BLaER1 (cell line): ENCODE measurements at regions not wholly inside any gene's neighbourhood (a gene's known extent, or its start where the extent isn't known, plus 50 kb on each side); places are given as distances from the start of the nearest gene placed in this dataset.
"Not testable (repeated sequence)": the region's sequence is repeated elsewhere in the genome, so short reads cannot be mapped to it uniquely, and the experiment has no call there.

Source experiments
- H3K27ac ChIP-seq: shearing (Covaris generic); formaldehyde crosslinking; 2 replicates; pipeline ENCODE4 v1.8.1; 2022
- H3K27me3 ChIP-seq: shearing (Covaris generic); formaldehyde crosslinking; 2 replicates; pipeline ENCODE4 v1.8.1; 2022
- H3K36me3 ChIP-seq: shearing (Covaris generic); formaldehyde crosslinking; 2 replicates; pipeline ENCODE4 v1.8.1; 2022
- H3K4me1 ChIP-seq: shearing (Covaris generic); formaldehyde crosslinking; 2 replicates; pipeline ENCODE4 v1.8.1; 2022
- H3K4me2 ChIP-seq: shearing (Covaris generic); formaldehyde crosslinking; 2 replicates; pipeline ENCODE4 v1.8.1; 2022
- H3K4me3 ChIP-seq: shearing (Covaris generic); formaldehyde crosslinking; 2 replicates; pipeline ENCODE4 v1.8.1; 2022
- H3K9ac ChIP-seq: shearing (Covaris generic); formaldehyde crosslinking; 2 replicates; pipeline ENCODE4 v1.8.1; 2022
- H3K9me3 ChIP-seq: shearing (Covaris generic); formaldehyde crosslinking; 2 replicates; pipeline ENCODE4 v1.8.1; 2022
- H4K20me1 ChIP-seq: shearing (Covaris generic); formaldehyde crosslinking; 2 replicates; pipeline ENCODE4 v1.8.1; 2022
- Cebpa-rat ChIP-seq: shearing (Covaris generic); IDR thresholded peaks from 2 replicates; pipeline ENCODE4 v1.8.1; 2022

- Histone ChIP-seq H3K36me3 (no peaks in the 10 kb centered on the region), H3K4me2 (peak overlapping the region; percentile 71), H3K9ac (no peak overlapping the region), H3K4me3 (no peak overlapping the region), H3K4me1 (peaks cover 33% of the 10 kb centered on the region), H3K27me3 (no peaks in the 10 kb centered on the region), H3K9me3 (no peaks in the 10 kb centered on the region; the same call in 1 of the 2 replicates), H4K20me1 (no peaks in the 10 kb centered on the region), H3K27ac (no peak overlapping the region)
- no peak for TF ChIP-seq Cebpa-rat
These were observed 108.0 kb downstream of the ZNF330 start for GRCh38 chr4:141328560-141329173.

GRCh38 chr4:141329174-141329569 lies 108.5 kb downstream of the ZNF330 start:
- peak; percentile 90; the same call in 1 of the 2 replicates for TF ChIP-seq Cebpa-rat
- no peaks in the 10 kb centered on the region for H4K20me1 ChIP-seq
- no peak overlapping the region for H3K27ac ChIP-seq
- no peak overlapping the region for H3K9ac ChIP-seq
- H3K4me2 ChIP-seq: peak overlapping the region; percentile 71
- no peaks in the 10 kb centered on the region; the same call in 1 of the 2 replicates for H3K9me3 ChIP-seq
- no peaks in the 10 kb centered on the region for H3K36me3 ChIP-seq
- H3K4me1 ChIP-seq: peaks cover 33% of the 10 kb centered on the region
- H3K27me3 ChIP-seq: no peaks in the 10 kb centered on the region
- H3K4me3 ChIP-seq: no peak overlapping the region

GRCh38 chr4:141330616-141331015 lies 109.9 kb downstream of the ZNF330 start:
- no peaks in the 10 kb centered on the region for H4K20me1 ChIP-seq
- peaks cover 33% of the 10 kb centered on the region for H3K4me1 ChIP-seq
- no peak overlapping the region for H3K4me3 ChIP-seq
- no peak overlapping the region for H3K9ac ChIP-seq
- H3K9me3 ChIP-seq: no peaks in the 10 kb centered on the region; the same call in 1 of the 2 replicates
- H3K27me3 ChIP-seq: no peaks in the 10 kb centered on the region
- H3K27ac ChIP-seq: no peak overlapping the region
- H3K36me3 ChIP-seq: no peaks in the 10 kb centered on the region
- H3K4me2 ChIP-seq: 0 out of 2 replicates have a peak overlapping the region, but pooled peaks have one; percentile 71
- no peak for TF ChIP-seq Cebpa-rat

- no peak for TF ChIP-seq Cebpa-rat
- no peak overlapping the region for H3K4me2 ChIP-seq
- H3K27ac ChIP-seq: no peak overlapping the region
- H4K20me1 ChIP-seq: no peaks in the 10 kb centered on the region
- H3K9ac ChIP-seq: no peak overlapping the region
- H3K36me3 ChIP-seq: no peaks in the 10 kb centered on the region
- no peak overlapping the region for H3K4me3 ChIP-seq
- peaks cover 33% of the 10 kb centered on the region for H3K4me1 ChIP-seq
- no peaks in the 10 kb centered on the region for H3K27me3 ChIP-seq
- no peaks in the 10 kb centered on the region; the same call in 1 of the 2 replicates for H3K9me3 ChIP-seq
These were observed 111.1 kb downstream of the ZNF330 start for GRCh38 chr4:141331534-141332358.

- H3K4me3 ChIP-seq, H3K9ac ChIP-seq, H3K4me2 ChIP-seq, H4K20me1 ChIP-seq, H3K27me3 ChIP-seq, H3K27ac ChIP-seq, H3K9me3 ChIP-seq, H3K36me3 ChIP-seq: not testable (repeated sequence)
- peaks cover 33% of the 10 kb centered on the region for H3K4me1 ChIP-seq
These were observed 111.9 kb downstream of the ZNF330 start for GRCh38 chr4:141332359-141333181.

- H3K9me3 ChIP-seq, H4K20me1 ChIP-seq, H3K27me3 ChIP-seq, H3K27ac ChIP-seq, H3K9ac ChIP-seq, H3K4me3 ChIP-seq, H3K36me3 ChIP-seq, H3K4me2 ChIP-seq: not testable (repeated sequence)
- peaks cover 23% of the 10 kb centered on the region for H3K4me1 ChIP-seq
These were observed 112.9 kb downstream of the ZNF330 start for GRCh38 chr4:141333456-141334230.

- Histone ChIP-seq H4K20me1 (no peaks in the 10 kb centered on the region), H3K4me2 (no peak overlapping the region), H3K9me3 (no peaks in the 10 kb centered on the region; the same call in 1 of the 2 replicates), H3K27me3 (no peaks in the 10 kb centered on the region), H3K4me3 (no peak overlapping the region), H3K4me1 (peaks cover 7% of the 10 kb centered on the region), H3K36me3 (no peaks in the 10 kb centered on the region), H3K27ac (no peak overlapping the region), H3K9ac (no peak overlapping the region)
- TF ChIP-seq Cebpa-rat: no peak
These were observed 114.5 kb downstream of the ZNF330 start for GRCh38 chr4:141335166-141335565.

GRCh38 chr4:141338238-141338637 lies 117.5 kb downstream of the ZNF330 start:
- Histone ChIP-seq H4K20me1 (no peaks in the 10 kb centered on the region), H3K27ac (no peak overlapping the region), H3K36me3 (no peaks in the 10 kb centered on the region), H3K9ac (no peak overlapping the region), H3K9me3 (no peaks in the 10 kb centered on the region), H3K4me2 (no peak overlapping the region), H3K4me3 (no peak overlapping the region), H3K27me3 (no peaks in the 10 kb centered on the region), H3K4me1 (no peaks in the 10 kb centered on the region)
- TF ChIP-seq Cebpa-rat: no peak

- no peak overlapping the region for H3K27ac ChIP-seq
- TF ChIP-seq Cebpa-rat: no peak
- no peaks in the 10 kb centered on the region for H3K36me3 ChIP-seq
- H4K20me1 ChIP-seq: no peaks in the 10 kb centered on the region
- H3K4me3 ChIP-seq: no peak overlapping the region
- no peaks in the 10 kb centered on the region for H3K9me3 ChIP-seq
- H3K4me2 ChIP-seq: no peak overlapping the region
- no peaks in the 10 kb centered on the region for H3K27me3 ChIP-seq
- H3K4me1 ChIP-seq: no peaks in the 10 kb centered on the region
- no peak overlapping the region for H3K9ac ChIP-seq
These were observed 118.7 kb downstream of the ZNF330 start for GRCh38 chr4:141339391-141339790.
